HG02798 (cell line): ENCODE measurements at regions not wholly inside any gene's neighbourhood (a gene's known extent, or its start where the extent isn't known, plus 50 kb on each side); places are given as distances from the start of the nearest gene placed in this dataset.
"Not testable (repeated sequence)": the region's sequence is repeated elsewhere in the genome, so short reads cannot be mapped to it uniquely, and the experiment has no call there.

Source experiments
- ATAC-seq: cut with Tn5 transposase; IDR thresholded peaks from one replicate; pipeline ENCODE4 v1.9.1; 2021; ENCODE audit warnings: mild to moderate bottlenecking; ENCODE audit not compliant: unreplicated experiment, poor library complexity

- no peak for ATAC-seq
These were observed 163.6 kb downstream of the NRN1 start for GRCh38 chr6:5843078-5843477.

GRCh38 chr6:5840734-5841390 is 165.9 kb downstream of the NRN1 start:
- no peak for ATAC-seq

- ATAC-seq = no peak
These were observed 167.9 kb downstream of the NRN1 start for GRCh38 chr6:5838656-5839396.

- ATAC-seq = no peak
These were observed 169.4 kb downstream of the NRN1 start for GRCh38 chr6:5837323-5837722.

GRCh38 chr6:5836597-5836996 is 170.1 kb downstream of the NRN1 start:
- ATAC-seq = not testable (repeated sequence)

GRCh38 chr6:5833120-5833519 is 173.6 kb downstream of the NRN1 start:
- ATAC-seq = no peak

GRCh38 chr6:5832668-5833067 is 174.1 kb downstream of the NRN1 start:
- no peak for ATAC-seq

- ATAC-seq = not testable (repeated sequence)
These were observed 175.4 kb downstream of the NRN1 start for GRCh38 chr6:5831219-5831862.

- ATAC-seq = no peak
These were observed 178.4 kb downstream of the NRN1 start for GRCh38 chr6:5828296-5828695.

- ATAC-seq = no peak
These were observed 179.4 kb downstream of the NRN1 start for GRCh38 chr6:5827056-5827904.

- ATAC-seq = not testable (repeated sequence)
These were observed 182.2 kb downstream of the NRN1 start for GRCh38 chr6:5824382-5824983.
